B cell (primary cell): ENCODE measurements at regions not wholly inside any gene's neighbourhood (a gene's known extent, or its start where the extent isn't known, plus 50 kb on each side); places are given as distances from the start of the nearest gene placed in this dataset.

Source experiments
- ATAC-seq: fragments of 200-7000 bp; cut with Tn5 transposase; one replicate; pipeline ENCODE4 v1.10.0; 2021; ENCODE audit warnings: low read depth, mild to moderate bottlenecking, moderate number of reproducible peaks, moderate library complexity
- CTCF ChIA-PET: fragments of 350-600 bp; sonication (Branson Sonifier 250); formaldehyde crosslinking; loops from one replicate; lab custom pipeline; 2021; ENCODE audit warnings: antibody characterized with exemption, inconsistent platforms; lab: Charles Lee
- POLR2A ChIA-PET: fragments of 350-600 bp; sonication (Branson Sonifier 250); formaldehyde crosslinking; loops from one replicate; lab custom pipeline; 2021; ENCODE audit warnings: antibody characterized with exemption; lab: Charles Lee
- DNase-seq: peaks from one replicate; pipeline ENCODE4 v3.0.0; 2013
- H2AFZ ChIP-seq: 2 replicates; pipeline ENCODE4 v1.6.1; 2012; ENCODE audit warnings: mild to moderate bottlenecking, low read depth, low read length; ENCODE audit not compliant: insufficient read depth, poor library complexity, severe bottlenecking
- H3K27ac ChIP-seq, 2 donors: 1 replicate in 1 of 2; 2 replicates in 1 of 2; pipeline ENCODE4 v1.5.1; 2012 to 2013; ENCODE audit warnings: low read length in 2 of 2, mild to moderate bottlenecking in 2 of 2, moderate library complexity in 1 of 2
- H3K27me3 ChIP-seq, 4 experiments: fragments of 200-600 bp in 1 of 4; sonication (generic) in 1 of 4; replicated peaks in 1 of 4; 1 replicate in 2 of 4; 2 replicates in 2 of 4; pipeline versions ENCODE4 v1.6.1 to v1.7.0; 2013 to 2016; ENCODE audit warnings: low read length in 3 of 4, mild to moderate bottlenecking in 2 of 4, mixed read lengths in 1 of 4, moderate library complexity in 1 of 4; ENCODE audit not compliant: insufficient read depth in 4 of 4, control insufficient read depth in 3 of 4; ENCODE audit errors: control extremely low read depth in 1 of 4
- H3K36me3 ChIP-seq, 2 experiments: replicated peaks in 1 of 2; 1 replicate in 1 of 2; 2 replicates in 1 of 2; pipeline versions ENCODE4 v1.6.1 to v1.7.1; 2013; ENCODE audit warnings: low read length in 1 of 2; ENCODE audit not compliant: insufficient read depth in 2 of 2, control insufficient read depth in 1 of 2; ENCODE audit errors: control extremely low read depth in 1 of 2, extremely low read depth in 1 of 2
- H3K4me1 ChIP-seq, 2 donors: fragments of 200-600 bp in 1 of 2; sonication (generic) in 1 of 2; 1 replicate in 1 of 2; 2 replicates in 1 of 2; pipeline versions ENCODE4 v1.5.1 to v1.6.1; 2013 to 2017; ENCODE audit warnings: low read length in 2 of 2; ENCODE audit not compliant: control insufficient read depth in 2 of 2, insufficient read depth in 2 of 2
- H3K4me2 ChIP-seq: replicated peaks from 2 replicates; pipeline ENCODE3; 2012; ENCODE audit warnings: mild to moderate bottlenecking, low read depth, low read length; ENCODE audit not compliant: poor library complexity, severe bottlenecking
- H3K4me3 ChIP-seq, 5 experiments: fragments of 200-600 bp in 1 of 5; sonication (generic) in 1 of 5; 1 replicate in 3 of 5; 2 replicates in 2 of 5; pipeline versions ENCODE4 v1.5.1 to v1.7.0; 2011 to 2016; ENCODE audit warnings: low read length in 4 of 5, mild to moderate bottlenecking in 4 of 5, low read depth in 2 of 5, control low read depth in 1 of 5, moderate library complexity in 1 of 5; ENCODE audit not compliant: insufficient read depth in 1 of 5; ENCODE audit errors: control extremely low read depth in 1 of 5, extremely low read depth in 1 of 5
- H3K79me2 ChIP-seq: fragments of 200-600 bp; sonication (generic); one replicate; pipeline ENCODE4 v1.6.0; 2016; ENCODE audit warnings: low read length; ENCODE audit not compliant: control insufficient read depth, insufficient read depth
- H3K9ac ChIP-seq: fragments of 200-600 bp; sonication (generic); 2 replicates; pipeline ENCODE4 v1.6.1; 2017; ENCODE audit warnings: mild to moderate bottlenecking, low read length, moderate library complexity
- H3K9me3 ChIP-seq, 3 donors: one replicate each; pipeline versions ENCODE4 v1.6.1 to v1.7.1; 2013; ENCODE audit warnings: low read length in 2 of 3; ENCODE audit not compliant: control insufficient read depth in 2 of 3, insufficient read depth in 1 of 3; ENCODE audit errors: control extremely low read depth in 1 of 3
- H4K20me1 ChIP-seq: 2 replicates; pipeline ENCODE4 v1.6.0; 2012; ENCODE audit warnings: mild to moderate bottlenecking, low read length; ENCODE audit not compliant: insufficient read depth, control insufficient read depth, poor library complexity, severe bottlenecking
- H3K27ac Mint-ChIP-seq: one replicate; pipeline ENCODE4 v1.8.0; 2021; ENCODE audit warnings: mixed read lengths
- H3K27me3 Mint-ChIP-seq: one replicate; pipeline ENCODE4 v1.8.0; 2021; ENCODE audit warnings: mixed read lengths
- H3K4me1 Mint-ChIP-seq: one replicate; pipeline ENCODE4 v1.8.0; 2021; ENCODE audit warnings: mixed read lengths
- H3K4me3 Mint-ChIP-seq: one replicate; pipeline ENCODE4 v1.8.0; 2021; ENCODE audit warnings: mixed read lengths
- H3K9me3 Mint-ChIP-seq: one replicate; pipeline ENCODE4 v1.8.0; 2022; ENCODE audit warnings: mixed read lengths; ENCODE audit not compliant: insufficient read depth
- CTCF ChIP-seq: fragments of 200-600 bp; IDR thresholded peaks from one replicate; pipeline ENCODE4 v1.8.0; 2022; ENCODE audit warnings: antibody characterized with exemption, mild to moderate bottlenecking
- EZH2 ChIP-seq: IDR thresholded peaks from 2 replicates; pipeline ENCODE4 v1.6.1; 2012; ENCODE audit warnings: borderline replicate concordance, low read depth, mild to moderate bottlenecking, moderate library complexity, low read length; ENCODE audit not compliant: insufficient read depth, poor library complexity, severe bottlenecking
- WGBS: methylation state at CpG from one replicate; pipeline ENCODE4 v1.1.5; 2013; ENCODE audit warnings: missing lambda C conversion rate; ENCODE audit not compliant: insufficient coverage; 5-methylcytosine and 5-hydroxymethylcytosine counted together
- intact Hi-C: fragments of 100-400 bp; cut with micrococcal nuclease; formaldehyde crosslinking; loops from one replicate; pipeline ENCODE4 v1.10.0; 2022

- WGBS = 100% methylated on average over 2 of the region's 7 CpGs
These were observed 309.7 kb upstream of the SULF2 start for GRCh38 chr20:48094944-48095343.

DNA sequence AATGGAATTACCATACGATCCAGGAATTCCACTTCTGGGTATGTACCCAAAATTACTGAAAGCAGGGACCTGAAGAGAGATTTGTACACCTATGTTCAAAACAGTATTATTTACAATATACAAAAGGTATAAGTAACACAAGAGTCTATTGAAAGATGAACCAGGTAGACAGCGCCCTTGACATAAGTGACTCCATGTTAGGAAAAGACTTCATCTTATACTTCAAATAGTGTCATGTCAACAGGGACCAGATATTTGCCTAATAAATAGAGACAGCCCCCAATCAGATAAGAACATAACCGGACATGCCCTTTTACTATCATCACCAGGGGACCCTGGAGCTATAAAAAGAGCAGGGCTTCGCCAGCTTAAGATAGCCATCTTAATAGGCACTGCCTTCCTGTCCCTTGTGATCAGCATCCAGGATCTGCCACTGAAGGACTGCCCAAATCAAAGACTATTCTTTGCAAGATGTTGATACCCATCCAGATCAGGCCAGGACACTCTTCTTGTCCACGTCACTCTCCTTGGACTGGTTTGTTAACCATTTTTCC, 309.0 kb upstream of the SULF2 start:
- WGBS = 65% methylated on average over 2 of the region's 5 CpGs
- TF ChIP-seq CTCF = no peak
- TF ChIP-seq EZH2 = no peak
- Histone ChIP-seq H2AFZ (no peak overlapping the region), H3K27me3 (peaks cover 0 to 8% (median 4%) of the 10 kb centered on the region in 4 experiments), H4K20me1 (no peaks in the 10 kb centered on the region), H3K79me2 (no peaks in the 10 kb centered on the region), H3K9me3 (peaks cover 0 to 12% (median 0%) of the 10 kb centered on the region in 3 donors), H3K9ac (no peak overlapping the region), H3K4me3 (no peak overlapping the region), H3K4me1 (no peaks in the 10 kb centered on the region), H3K27ac (no peak overlapping the region), H3K4me2 (no peak overlapping the region), H3K36me3 (no peaks in the 10 kb centered on the region)
- ChIA-PET CTCF (no interaction called here), POLR2A (no interaction called here)
- ATAC-seq (no peak), DNase-seq (no peak)
- Mint-ChIP-seq H3K9me3 (no peaks in the 10 kb centered on the region), H3K4me3 (no peak overlapping the region), H3K27ac (no peak overlapping the region), H3K4me1 (no peaks in the 10 kb centered on the region), H3K27me3 (peaks cover 26% of the 10 kb centered on the region)
- intact Hi-C loops = no loop called here

More at GRCh38 chr20:48094944-48095343, 309.7 kb upstream of the SULF2 start:
- intact Hi-C loops = no loop called here
- H3K4me3 ChIP-seq = no peak overlapping the region
- peaks cover 0 to 8% (median 4%) of the 10 kb centered on the region in 4 experiments for H3K27me3 ChIP-seq
- no peak overlapping the region for H3K4me3 Mint-ChIP-seq
- POLR2A ChIA-PET = no interaction called here
- TF ChIP-seq CTCF (no peak), EZH2 (no peak)
- no peaks in the 10 kb centered on the region for H3K9me3 Mint-ChIP-seq
- H4K20me1 ChIP-seq = no peaks in the 10 kb centered on the region
- H3K27ac ChIP-seq = no peak overlapping the region
- CTCF ChIA-PET = no interaction called here
- H3K9ac ChIP-seq = no peak overlapping the region
- H3K9me3 ChIP-seq = peaks cover 0 to 10% (median 0%) of the 10 kb centered on the region in 3 donors
- no peak overlapping the region for H3K4me2 ChIP-seq
- no peaks in the 10 kb centered on the region for H3K36me3 ChIP-seq
- H3K27ac Mint-ChIP-seq = no peak overlapping the region
- no peaks in the 10 kb centered on the region for H3K4me1 ChIP-seq
- H3K4me1 Mint-ChIP-seq = no peaks in the 10 kb centered on the region
- ATAC-seq (no peak), DNase-seq (no peak)
- peaks cover 21% of the 10 kb centered on the region for H3K27me3 Mint-ChIP-seq
- no peaks in the 10 kb centered on the region for H3K79me2 ChIP-seq
- no peak overlapping the region for H2AFZ ChIP-seq
